H1 (cell line): ENCODE measurements at regions not wholly inside any gene's neighbourhood (a gene's known extent, or its start where the extent isn't known, plus 50 kb on each side); places are given as distances from the start of the nearest gene placed in this dataset.

ENCODE experiments used
- CTCF ChIA-PET: fragments of 300-600 bp; sonication (Branson Sonifier 250); formaldehyde crosslinking; loops from one replicate; lab custom pipeline; 2021; ENCODE audit not compliant: partially characterized antibody; lab: Charles Lee
- POLR2A ChIA-PET: fragments of 300-600 bp; sonication (Branson Sonifier 250); formaldehyde crosslinking; loops from one replicate; lab custom pipeline; 2021; ENCODE audit warnings: inconsistent platforms; ENCODE audit not compliant: partially characterized antibody; lab: Charles Lee
- DNase-seq, 2 experiments: peaks; one replicate each; pipeline versions ENCODE4 v3.0.0 to v3.0.0-alpha.2; 2010 to 2022; ENCODE audit warnings: low spot score in 2 of 2, low read depth in 1 of 2, mixed read lengths in 1 of 2
- FAIRE-seq: peaks from 2 replicates; lab custom pipeline; 2011; peaks lifted over from hg19 to GRCh38; lab: Jason Lieb, UNC
- H2AFZ ChIP-seq: 2 replicates; pipeline ENCODE4 v1.8.1; 2012; ENCODE audit warnings: low read length, inconsistent platforms
- H2AK5ac ChIP-seq: 2 replicates; pipeline ENCODE4 v1.6.1; 2013; ENCODE audit warnings: low read depth, low read length
- H2BK120ac ChIP-seq: replicated peaks from 2 replicates; pipeline ENCODE3; 2013; ENCODE audit warnings: low read depth, low read length, inconsistent platforms
- H2BK12ac ChIP-seq: 2 replicates; pipeline ENCODE4 v1.6.1; 2013; ENCODE audit warnings: low read depth, low read length
- H2BK15ac ChIP-seq: 2 replicates; pipeline ENCODE4 v1.6.1; 2013; ENCODE audit warnings: low read length
- H2BK20ac ChIP-seq: 2 replicates; pipeline ENCODE4 v1.6.1; 2013; ENCODE audit warnings: low read length
- H2BK5ac ChIP-seq: 2 replicates; pipeline ENCODE4 v1.6.1; 2013; ENCODE audit warnings: low read depth, low read length
- H3K14ac ChIP-seq: 2 replicates; pipeline ENCODE4 v1.6.1; 2013; ENCODE audit warnings: inconsistent platforms; ENCODE audit not compliant: insufficient read length
- H3K18ac ChIP-seq: 2 replicates; pipeline ENCODE4 v1.6.1; 2013; ENCODE audit warnings: low read length; ENCODE audit errors: extremely low read depth
- H3K23ac ChIP-seq: 2 replicates; pipeline ENCODE4 v1.6.1; 2013; ENCODE audit warnings: inconsistent platforms; ENCODE audit not compliant: insufficient read length
- H3K23me2 ChIP-seq: 2 replicates; pipeline ENCODE4 v1.6.1; 2013; ENCODE audit warnings: low read depth, low read length
- H3K27ac ChIP-seq: 2 replicates; pipeline ENCODE4 v1.6.1; 2011; ENCODE audit warnings: low read depth, low read length, inconsistent platforms
- H3K27me3 ChIP-seq, 4 experiments: replicated peaks in 1 of 4; 1 replicate in 1 of 4; 2 replicates in 3 of 4; pipeline versions ENCODE4 v1.6.1 to v1.8.1; 2011 to 2013; ENCODE audit warnings: low read length in 3 of 4, mild to moderate bottlenecking in 3 of 4, inconsistent platforms in 2 of 4, mixed read lengths in 2 of 4, moderate library complexity in 1 of 4; ENCODE audit not compliant: control insufficient read depth in 3 of 4, insufficient read depth in 3 of 4; ENCODE audit errors: extremely low read depth in 1 of 4
- H3K36me3 ChIP-seq, 4 experiments: 2 replicates each; pipeline versions ENCODE4 v1.6.1 to v1.8.1; 2011 to 2013; ENCODE audit warnings: mild to moderate bottlenecking in 4 of 4, low read length in 3 of 4, moderate library complexity in 2 of 4, control low read depth in 1 of 4, inconsistent platforms in 1 of 4; ENCODE audit not compliant: insufficient read depth in 4 of 4, control insufficient read depth in 2 of 4
- H3K4ac ChIP-seq: replicated peaks from 2 replicates; pipeline ENCODE3; 2013; ENCODE audit warnings: low read length, low read depth, mixed read lengths, inconsistent platforms; ENCODE audit not compliant: insufficient read length
- H3K4me1 ChIP-seq, 4 experiments: replicated peaks in 1 of 4; 1 replicate in 1 of 4; 2 replicates in 3 of 4; pipeline versions ENCODE4 v1.6.1 to v1.8.1; 2011 to 2013; ENCODE audit warnings: low read length in 3 of 4, inconsistent platforms in 2 of 4, mixed read lengths in 1 of 4; ENCODE audit not compliant: insufficient read depth in 4 of 4, control insufficient read depth in 3 of 4
- H3K4me2 ChIP-seq, 2 experiments: 2 replicates each; pipeline versions ENCODE4 v1.6.1 to v1.8.1; 2011 to 2013; ENCODE audit warnings: low read depth in 2 of 2, low read length in 2 of 2, control low read depth in 1 of 2, inconsistent platforms in 1 of 2, mild to moderate bottlenecking in 1 of 2; ENCODE audit not compliant: insufficient read depth in 1 of 2
- H3K4me3 ChIP-seq, 4 experiments: fragments of 200-600, 300-600 bp in 1 of 4; sonication (generic), shearing (Covaris generic), sonication (Bioruptor Twin) in 1 of 4; 2 replicates each; pipeline versions ENCODE4 v1.5.1 to v1.8.1; 2011 to 2016; ENCODE audit warnings: low read length in 4 of 4, low read depth in 3 of 4, control low read depth in 2 of 4, inconsistent platforms in 2 of 4, mild to moderate bottlenecking in 2 of 4, mixed read lengths in 1 of 4, moderate library complexity in 1 of 4; ENCODE audit not compliant: insufficient read depth in 2 of 4; ENCODE audit errors: extremely low read depth in 1 of 4
- H3K56ac ChIP-seq: replicated peaks from 2 replicates; pipeline ENCODE3; 2013; ENCODE audit warnings: low read depth, mild to moderate bottlenecking, mixed read lengths, low read length, inconsistent platforms; ENCODE audit not compliant: insufficient read length
- H3K79me1 ChIP-seq: 2 replicates; pipeline ENCODE4 v1.6.1; 2013; ENCODE audit warnings: low read depth, low read length, control low read depth
- H3K79me2 ChIP-seq, 2 experiments: 2 replicates each; pipeline versions ENCODE4 v1.6.1 to v1.8.1; 2012 to 2013; ENCODE audit warnings: low read length in 2 of 2, mild to moderate bottlenecking in 2 of 2, inconsistent platforms in 1 of 2; ENCODE audit not compliant: insufficient read depth in 2 of 2, control insufficient read depth in 1 of 2
- H3K9ac ChIP-seq, 4 experiments: replicated peaks in 1 of 4; 1 replicate in 1 of 4; 2 replicates in 3 of 4; pipeline versions ENCODE4 v1.6.1 to v1.8.1; 2011 to 2013; ENCODE audit warnings: low read depth in 3 of 4, low read length in 3 of 4, control low read depth in 2 of 4, mild to moderate bottlenecking in 2 of 4, moderate library complexity in 2 of 4, inconsistent platforms in 1 of 4; ENCODE audit errors: extremely low read depth in 1 of 4
- H3K9me3 ChIP-seq, 2 experiments: 2 replicates each; pipeline versions ENCODE4 v1.6.1 to v1.8.1; 2012 to 2013; ENCODE audit warnings: mild to moderate bottlenecking in 2 of 2, moderate library complexity in 2 of 2, control low read depth in 1 of 2, inconsistent platforms in 1 of 2, low read depth in 1 of 2, low read length in 1 of 2, mixed read lengths in 1 of 2; ENCODE audit not compliant: insufficient read depth in 2 of 2
- H4K20me1 ChIP-seq, 2 experiments: replicated peaks in 1 of 2; 2 replicates each; pipeline versions ENCODE3 to v1.8.1; 2011 to 2013; ENCODE audit warnings: inconsistent platforms in 2 of 2, low read length in 2 of 2, mild to moderate bottlenecking in 1 of 2; ENCODE audit not compliant: insufficient read depth in 2 of 2, control insufficient read depth in 1 of 2
- H4K5ac ChIP-seq: 2 replicates; pipeline ENCODE4 v1.6.1; 2013; ENCODE audit warnings: low read length, low read depth, mixed read lengths, inconsistent platforms; ENCODE audit not compliant: insufficient read length
- H4K8ac ChIP-seq: 2 replicates; pipeline ENCODE4 v1.8.0; 2013; ENCODE audit warnings: mild to moderate bottlenecking, moderate library complexity, low read length, inconsistent platforms; ENCODE audit not compliant: insufficient read depth; ENCODE audit errors: extremely low read depth
- H4K91ac ChIP-seq: replicated peaks from 2 replicates; pipeline ENCODE3; 2013; ENCODE audit warnings: low read length, mixed read lengths, inconsistent platforms; ENCODE audit not compliant: insufficient read length
- ASH2L ChIP-seq: fragments of 200-600, 300-600 bp; sonication (generic); IDR thresholded peaks from one replicate; pipeline ENCODE4 v1.7.1; 2017; ENCODE audit warnings: low read length
- BACH1 ChIP-seq: IDR thresholded peaks from 2 replicates; pipeline ENCODE4 v1.6.1; 2012; ENCODE audit warnings: low read length, improper control_type of control experiment
- EGR1 ChIP-seq: IDR thresholded peaks from 2 replicates; pipeline ENCODE4 v1.6.1; 2011; ENCODE audit warnings: low read depth, low read length, borderline replicate concordance
- EP300 ChIP-seq, 2 experiments: IDR thresholded peaks; 1 replicate in 1 of 2; 2 replicates in 1 of 2; pipeline ENCODE4 v1.6.1; 2011 to 2012; ENCODE audit warnings: low read depth in 2 of 2, low read length in 2 of 2, mild to moderate bottlenecking in 2 of 2, borderline replicate concordance in 1 of 2, inconsistent platforms in 1 of 2, moderate library complexity in 1 of 2
- FOSL1 ChIP-seq: IDR thresholded peaks from 2 replicates; pipeline ENCODE4 v1.6.1; 2011; ENCODE audit warnings: mild to moderate bottlenecking, low read depth, low read length, moderate library complexity; ENCODE audit not compliant: insufficient read depth
- GABPA ChIP-seq: IDR thresholded peaks from 2 replicates; pipeline ENCODE4 v1.6.1; 2011; ENCODE audit warnings: mild to moderate bottlenecking, low read length, moderate library complexity, borderline replicate concordance; ENCODE audit not compliant: insufficient read depth
- HDAC2 ChIP-seq, 2 experiments: fragments of 300-600 bp in 1 of 2; sonication (generic) in 1 of 2; IDR thresholded peaks; 2 replicates each; pipeline ENCODE4 v1.6.1; 2011 to 2012; ENCODE audit warnings: low read depth in 2 of 2, low read length in 2 of 2, mild to moderate bottlenecking in 2 of 2, moderate library complexity in 2 of 2, borderline replicate concordance in 1 of 2, inconsistent platforms in 1 of 2
- JUN ChIP-seq: IDR thresholded peaks from 2 replicates; pipeline ENCODE4 v1.6.1; 2011; ENCODE audit warnings: low read depth, mild to moderate bottlenecking, improper control_type of control experiment, low read length
- JUND ChIP-seq: IDR thresholded peaks from 2 replicates; pipeline ENCODE4 v1.6.1; 2011; ENCODE audit warnings: mild to moderate bottlenecking, improper control_type of control experiment, low read length
- RFX5 ChIP-seq: IDR thresholded peaks from 2 replicates; pipeline ENCODE4 v1.6.1; 2011; ENCODE audit warnings: low read depth, low read length, improper control_type of control experiment, borderline replicate concordance
- SIRT6 ChIP-seq: IDR thresholded peaks from one replicate; pipeline ENCODE4 v1.7.1; 2012; ENCODE audit warnings: low read length, inconsistent platforms
- TAF1 ChIP-seq: IDR thresholded peaks from 2 replicates; pipeline ENCODE4 v1.6.1; 2011; ENCODE audit warnings: mild to moderate bottlenecking, low read depth, low read length
- TBP ChIP-seq: IDR thresholded peaks from 2 replicates; pipeline ENCODE4 v1.6.1; 2011; ENCODE audit warnings: low read depth, low read length, improper control_type of control experiment
- TEAD4 ChIP-seq: IDR thresholded peaks from 2 replicates; pipeline ENCODE4 v1.6.1; 2012; ENCODE audit warnings: low read depth, low read length, inconsistent platforms, mixed read lengths
- USF2 ChIP-seq: IDR thresholded peaks from 2 replicates; pipeline ENCODE4 v1.6.1; 2011; ENCODE audit warnings: low read length, improper control_type of control experiment
- WGBS, 2 experiments: shearing (Covaris generic) in 1 of 2; methylation state at CpG; one replicate each; pipeline versions ENCODE4 v1.1.6 to v1.1.7; 2013 to 2015; ENCODE audit warnings: low lambda C conversion rate in 2 of 2, mixed read lengths in 2 of 2, inconsistent platforms in 1 of 2, low coverage in 1 of 2, missing lambda C conversion rate in 1 of 2; ENCODE audit not compliant: insufficient replicate concordance in 2 of 2, insufficient coverage in 1 of 2, insufficient read length in 1 of 2; ENCODE audit errors: extremely low coverage in 1 of 2, missing lambda C conversion rate in 1 of 2; 5-methylcytosine and 5-hydroxymethylcytosine counted together

GRCh38 chr10:27445070-27445469, 59.0 kb upstream of the RAB18 start:
- no peak overlapping the region for H3K56ac ChIP-seq
- H3K4ac ChIP-seq = no peak overlapping the region
- H3K4me2 ChIP-seq = no peak overlapping the region
- no peaks in the 10 kb centered on the region for H3K36me3 ChIP-seq
- H2BK20ac ChIP-seq = no peak overlapping the region
- H3K23me2 ChIP-seq = no peaks in the 10 kb centered on the region
- no peak overlapping the region for H3K23ac ChIP-seq
- H3K79me2 ChIP-seq = no peaks in the 10 kb centered on the region
- WGBS, 2 experiments = 73% methylated on average over 5 of the region's 5 CpGs; no CpG with 5 or more reads in 1 of the 2 experiments
- H3K9ac ChIP-seq = no peak overlapping the region
- no peak overlapping the region for H4K5ac ChIP-seq
- no peak overlapping the region for H3K27ac ChIP-seq
- FAIRE-seq (no peak), DNase-seq (no peak)
- no peak overlapping the region for H2AFZ ChIP-seq
- no peaks in the 10 kb centered on the region for H3K9me3 ChIP-seq
- H2BK15ac ChIP-seq = no peak overlapping the region
- no peak overlapping the region for H2AK5ac ChIP-seq
- no peak overlapping the region for H3K14ac ChIP-seq
- H4K8ac ChIP-seq = no peak overlapping the region
- no peaks in the 10 kb centered on the region for H4K20me1 ChIP-seq
- H3K79me1 ChIP-seq = no peaks in the 10 kb centered on the region
- ChIA-PET POLR2A (no interaction called here), CTCF (interaction anchor here (1.2 to 1.6 kb wide), 4 partner anchors 23 to 208 kb away, joined by 3 to 4 read pairs (median 3); no protein-coding TSS in a partner anchor)
- H2BK120ac ChIP-seq = no peak overlapping the region
- H4K91ac ChIP-seq = no peak overlapping the region
- H2BK5ac ChIP-seq = no peak overlapping the region
- no peaks in the 10 kb centered on the region for H3K4me1 ChIP-seq
- H2BK12ac ChIP-seq = no peak overlapping the region
- no peak overlapping the region for H3K18ac ChIP-seq
- no peaks in the 10 kb centered on the region for H3K27me3 ChIP-seq
- H3K4me3 ChIP-seq = no peak overlapping the region
- TF ChIP-seq GABPA (no peak), JUN (no peak), TBP (no peak), EP300 (IDR thresholded peaks at IDR 0.05; ENCODE audit: borderline replicate concordance in 1 of 2, low read depth in 2 of 2, low read length in 2 of 2) (no peak), ASH2L (no peak), SIRT6 (no peak), USF2 (no peak), EGR1 (no peak), TAF1 (no peak), TEAD4 (no peak), JUND (no peak), FOSL1 (no peak), RFX5 (no peak), BACH1 (no peak), HDAC2 (IDR thresholded peaks at IDR 0.05; ENCODE audit: borderline replicate concordance in 1 of 2, low read depth in 2 of 2, low read length in 2 of 2) (no peak)
